Pancreas (tissue), 10 donors: ENCODE measurements at regions not wholly inside any gene's neighbourhood (a gene's known extent, or its start where the extent isn't known, plus 50 kb on each side); places are given as distances from the start of the nearest gene placed in this dataset.
A peak's percentile ranks its signal among the peaks of the same experiment; 100 is the strongest.
"Not testable (repeated sequence)": the region's sequence is repeated elsewhere in the genome, so short reads cannot be mapped to it uniquely, and the experiment has no call there.

Experiments used
- ATAC-seq, 4 donors: fragments of 200-7000 bp; cut with Tn5 transposase; one replicate each; pipeline versions ENCODE4 v1.8.0 to v1.9.1; 2020; ENCODE audit warnings: mild to moderate bottlenecking in 4 of 4, moderate library complexity in 4 of 4
- DNase-seq, 6 donors: peaks; one replicate each; pipeline ENCODE4 v3.0.0-alpha.2; 2020
- FAIRE-seq: peaks from 2 replicates; lab custom pipeline; 2012; peaks lifted over from hg19 to GRCh38; lab: Jason Lieb, UNC
- H3K27ac ChIP-seq, 4 donors: fragments of 200-600 bp; sonication (generic); 1 replicate in 3 of 4; 2 replicates in 1 of 4; pipeline versions ENCODE4 v1.5.0 to v1.8.0; 2020
- H3K27me3 ChIP-seq, 4 donors: fragments of 200-600 bp; one replicate each; pipeline ENCODE4 v1.8.0; 2021
- H3K36me3 ChIP-seq, 3 donors: fragments of 200-600 bp; sonication (generic) in 1 of 3; one replicate each; pipeline versions ENCODE4 v1.5.0 to v1.8.0; 2020 to 2021
- H3K4me1 ChIP-seq, 3 donors: fragments of 200-600 bp; one replicate each; pipeline ENCODE4 v1.8.0; 2021
- H3K4me3 ChIP-seq, 4 donors: fragments of 200-600 bp; sonication (generic) in 2 of 4; one replicate each; pipeline versions ENCODE4 v1.5.0 to v1.8.0; 2020 to 2021
- H3K9me3 ChIP-seq, 4 donors: fragments of 200-600 bp; one replicate each; pipeline ENCODE4 v1.8.0; 2021
- CTCF ChIP-seq, 4 donors: fragments of 200-600 bp; sonication (generic) in 3 of 4; IDR thresholded peaks; one replicate each; pipeline versions ENCODE4 v1.5.0 to v1.8.0; 2021; ENCODE audit warnings: antibody characterized with exemption in 4 of 4
- WGBS, 2 donors: extraction: QIAGEN DNeasy Blood & Tissue Kit; methylation state at CpG; one replicate each; pipeline ENCODE4 v1.1.7; 2013; 5-methylcytosine and 5-hydroxymethylcytosine counted together
- intact Hi-C, 3 donors: fragments of 100-400 bp; cut with DNase I; formaldehyde crosslinking; loops; one replicate each; pipeline versions ENCODE4 v1.11.1 to v1.14.2; 2022
- donor health status: healthy with polysubstance abuse.
- donor health status: DM: no; HTN: no; CAD: no; lungs with moderate emphysema.
- donor health status: DM: no; HTN: no; CAD: no.
- donor health status: control.
- donor health status: control.
- donor health status: Bipolar disorder and iron deficiency.
- donor health status: DM: yes; HTN: yes; CAD: no.
- donor health status: DM: no; HTN: no; CAD: no.
- donor health status: DM: no; HTN: no; CAD: no.
- donor health status: DM: yes; HTN: yes; CAD: no.

- TF ChIP-seq CTCF (IDR thresholded peaks at IDR 0.05) = no peak
- ATAC-seq = no peak
- 64 to 74% methylated on average over 3 of the region's 3 CpGs for WGBS, 2 donors
- Histone ChIP-seq H3K27ac (no peak overlapping the region), H3K27me3 (no peaks in the 10 kb centered on the region), H3K4me3 (no peak overlapping the region), H3K36me3 (no peaks in the 10 kb centered on the region), H3K9me3 (no peaks in the 10 kb centered on the region), H3K4me1 (no peaks in the 10 kb centered on the region)
- intact Hi-C loops = no loop called here
- no peak for FAIRE-seq
- no peak for DNase-seq
Measured at GRCh38 chr11:82184966-82185365, 548.7 kb downstream of the FAM181B start.

GRCh38 chr11:82183346-82183745 is 550.3 kb downstream of the FAM181B start:
- no peak overlapping the region for H3K27ac ChIP-seq
- intact Hi-C loops = no loop called here
- H3K4me3 ChIP-seq = no peak overlapping the region
- DNase-seq (no peak), ATAC-seq (no peak), FAIRE-seq (no peak)
- no peak for TF ChIP-seq CTCF (IDR thresholded peaks at IDR 0.05)
- H3K9me3 ChIP-seq = no peaks in the 10 kb centered on the region
- no peaks in the 10 kb centered on the region for H3K4me1 ChIP-seq
- H3K27me3 ChIP-seq = no peaks in the 10 kb centered on the region
- no peaks in the 10 kb centered on the region for H3K36me3 ChIP-seq
- 63 to 77% methylated on average over 2 of the region's 2 CpGs for WGBS, 2 donors

GRCh38 chr11:82182697-82183096 is 551.0 kb downstream of the FAM181B start:
- 92 to 97% methylated on average over 1 to 2 of the region's 2 CpGs for WGBS, 2 donors
- H3K4me3 ChIP-seq, H3K36me3 ChIP-seq, H3K27ac ChIP-seq, H3K4me1 ChIP-seq, H3K9me3 ChIP-seq, FAIRE-seq, DNase-seq, ATAC-seq, intact Hi-C loops, H3K27me3 ChIP-seq: not testable (repeated sequence)

GRCh38 chr11:82181796-82182195 is 551.9 kb downstream of the FAM181B start:
- H3K27ac ChIP-seq, FAIRE-seq, H3K4me1 ChIP-seq, H3K9me3 ChIP-seq, intact Hi-C loops, H3K27me3 ChIP-seq, H3K4me3 ChIP-seq, H3K36me3 ChIP-seq, ATAC-seq: not testable (repeated sequence)
- 90 to 92% methylated on average over 18 to 25 of the region's 25 CpGs for WGBS, 2 donors
- peak in 3 of 6 donors; percentile 22 to 64 (median 22) for DNase-seq

- 28 to 61% methylated on average over 2 of the region's 2 CpGs for WGBS, 2 donors
- Histone ChIP-seq H3K9me3 (no peaks in the 10 kb centered on the region), H3K36me3 (no peaks in the 10 kb centered on the region), H3K27me3 (no peaks in the 10 kb centered on the region), H3K27ac (no peak overlapping the region), H3K4me1 (no peaks in the 10 kb centered on the region), H3K4me3 (no peak overlapping the region)
- intact Hi-C loops = no loop called here
- FAIRE-seq (no peak), ATAC-seq (no peak), DNase-seq (no peak)
- no peak for TF ChIP-seq CTCF (IDR thresholded peaks at IDR 0.05)
Measured at GRCh38 chr11:82176945-82177344, 556.7 kb downstream of the FAM181B start.

GRCh38 chr11:82176365-82176764 is 557.3 kb downstream of the FAM181B start:
- FAIRE-seq (peak; percentile 17), DNase-seq (no peak), ATAC-seq (no peak)
- Histone ChIP-seq H3K9me3 (no peaks in the 10 kb centered on the region), H3K4me3 (no peak overlapping the region), H3K27ac (no peak overlapping the region), H3K27me3 (no peaks in the 10 kb centered on the region), H3K36me3 (no peaks in the 10 kb centered on the region), H3K4me1 (no peaks in the 10 kb centered on the region)
- intact Hi-C loops = no loop called here
- WGBS, 2 donors = 12 to 16% methylated on average over 2 of the region's 2 CpGs
- TF ChIP-seq CTCF (IDR thresholded peaks at IDR 0.05) = no peak
